Right ventricle myocardium inferior (tissue), 1 donor: ENCODE measurements at regions not wholly inside any gene's neighbourhood (a gene's known extent, or its start where the extent isn't known, plus 50 kb on each side); places are given as distances from the start of the nearest gene placed in this dataset.
A peak's percentile ranks its signal among the peaks of the same experiment; 100 is the strongest.
"Not testable (repeated sequence)": the region's sequence is repeated elsewhere in the genome, so short reads cannot be mapped to it uniquely, and the experiment has no call there.

Experiments
- ATAC-seq: fragments of 200-7000 bp; cut with Tn5 transposase; one replicate; pipeline ENCODE4 v1.9.1; 2020; ENCODE audit warnings: mild to moderate bottlenecking, moderate library complexity
- DNase-seq: peaks from one replicate; pipeline ENCODE4 v3.0.0; 2021; ENCODE audit errors: missing footprints
- intact Hi-C: fragments of 100-400 bp; cut with DNase I; formaldehyde crosslinking; loops from one replicate; pipeline ENCODE4 v1.11.0; 2022
- donor health status: DM: no; HTN: yes; CAD: no; lungs with severe emphysema.

- ATAC-seq, DNase-seq, intact Hi-C loops: not testable (repeated sequence)
Observed at GRCh38 chr15:93918801-93919200, 312.6 kb upstream of the MCTP2 start.

- intact Hi-C loops = no loop called here
- DNase-seq (no peak), ATAC-seq (no peak)
Observed at GRCh38 chr15:93917181-93917580, 314.2 kb upstream of the MCTP2 start.

- intact Hi-C loops = no loop called here
- DNase-seq (no peak), ATAC-seq (no peak)
Observed at GRCh38 chr15:93913871-93914270, 317.5 kb upstream of the MCTP2 start.

- intact Hi-C loops = no loop called here
- ATAC-seq (no peak), DNase-seq (no peak)
Observed at GRCh38 chr15:93913310-93913709, 318.1 kb upstream of the MCTP2 start.

- DNase-seq (no peak), ATAC-seq (no peak)
- intact Hi-C loops = no loop called here
Observed at GRCh38 chr15:93900476-93901400, 330.6 kb upstream of the MCTP2 start.

GRCh38 chr15:93899817-93900216 is 331.5 kb upstream of the MCTP2 start:
- intact Hi-C loops = no loop called here
- ATAC-seq (no peak), DNase-seq (no peak)

GRCh38 chr15:93897377-93897776 is 334.0 kb upstream of the MCTP2 start:
- intact Hi-C loops = no loop called here
- DNase-seq = no peak
- ATAC-seq = no peak

GRCh38 chr15:93895976-93896770 is 335.2 kb upstream of the MCTP2 start:
- ATAC-seq = no peak
- intact Hi-C loops = no loop called here
- no peak for DNase-seq

- intact Hi-C loops = no loop called here
- no peak for ATAC-seq
- DNase-seq = no peak
Observed at GRCh38 chr15:93894438-93895036, 336.8 kb upstream of the MCTP2 start.

- ATAC-seq = no peak
- intact Hi-C loops = no loop called here
Observed at GRCh38 chr15:93887151-93887550, 344.2 kb upstream of the MCTP2 start.

GRCh38 chr15:93882779-93883178 is 348.6 kb upstream of the MCTP2 start:
- intact Hi-C loops = no loop called here
- no peak for ATAC-seq
- DNase-seq = no peak

More at GRCh38 chr15:93887151-93887550, 344.2 kb upstream of the MCTP2 start:
- no peak for DNase-seq

- DNase-seq = no peak
- intact Hi-C loops = no loop called here
- ATAC-seq = peak; percentile 75
Observed at GRCh38 chr15:93882141-93882540, 349.2 kb upstream of the MCTP2 start.

- intact Hi-C loops = no loop called here
- DNase-seq = no peak
- no peak for ATAC-seq
Observed at GRCh38 chr15:93881310-93881709, 350.1 kb upstream of the MCTP2 start.

GRCh38 chr15:93880358-93880757 is 351.0 kb upstream of the MCTP2 start:
- ATAC-seq (peak; percentile 70), DNase-seq (no peak)
- intact Hi-C loops = no loop called here

- ATAC-seq (no peak), DNase-seq (no peak)
- intact Hi-C loops = no loop called here
Observed at GRCh38 chr15:93870583-93870982, 360.8 kb upstream of the MCTP2 start.

- no peak for DNase-seq
- intact Hi-C loops = no loop called here
- no peak for ATAC-seq
Observed at GRCh38 chr15:93866948-93867347, 364.4 kb upstream of the MCTP2 start.

- peak; percentile 51 for ATAC-seq
- intact Hi-C loops = no loop called here
- no peak for DNase-seq
Observed at GRCh38 chr15:93866476-93866875, 364.9 kb upstream of the MCTP2 start.

GRCh38 chr15:93865586-93865985 is 365.8 kb upstream of the MCTP2 start:
- ATAC-seq (peak; percentile 87), DNase-seq (no peak)
- intact Hi-C loops = no loop called here

GRCh38 chr15:93862791-93863190 is 368.6 kb upstream of the MCTP2 start:
- ATAC-seq = peak; percentile 64
- peak; percentile 72 for DNase-seq
- intact Hi-C loops = no loop called here
